ENCODE measurements at regions not wholly inside any gene's neighbourhood (a gene's known extent, or its start where the extent isn't known, plus 50 kb on each side); places are given as distances from the start of the nearest gene placed in this dataset.

GRCh38 chr9:2985343-2985742, 141.4 kb upstream of the PUM3 start:
- no CpG with 5 or more reads among the region's 2 CpGs for WGBS (ENCODE audit: insufficient coverage)
- no peak overlapping the region for H3K4me3 ChIP-seq (ENCODE audit: control insufficient read depth in 1 of 2, extremely low read depth in 1 of 2, low read length in 1 of 2)
- no peaks in the 10 kb centered on the region for H3K9me3 ChIP-seq
- Mint-ChIP-seq H3K9me3 (no peaks in the 10 kb centered on the region), H3K4me1 (no peaks in the 10 kb centered on the region), H3K27ac (peak overlapping the region in 1 of 2 donors; percentile 24), H3K36me3 (no peaks in the 10 kb centered on the region), H3K27me3 (peaks cover 17 to 24% of the 10 kb centered on the region in 2 donors), H3K4me3 (no peak overlapping the region)
- DNase-seq (no peak), ATAC-seq (replicated peaks in 1 of 4) (no peak)
- ChIA-PET CTCF (no interaction called here), POLR2A (no interaction called here)
- H3K4me1 ChIP-seq (ENCODE audit: control insufficient read depth in 1 of 2, extremely low read depth in 1 of 2, insufficient read depth in 2 of 2, low read length in 2 of 2) = no peaks in the 10 kb centered on the region
- H3K27ac ChIP-seq (ENCODE audit: low read length) = no peak overlapping the region
- peaks cover 0 to 2% of the 10 kb centered on the region in 2 experiments for H3K27me3 ChIP-seq (replicated peaks in 1 of 2; ENCODE audit: control insufficient read depth in 2 of 2, extremely low read depth in 1 of 2, insufficient read depth in 2 of 2, low read length in 1 of 2)
- H3K36me3 ChIP-seq (ENCODE audit: control insufficient read depth in 2 of 2, extremely low read depth in 1 of 2, insufficient read depth in 1 of 2, low read length in 1 of 2) = no peaks in the 10 kb centered on the region

GRCh38 chr9:2984491-2984890, 140.6 kb upstream of the PUM3 start:
- Mint-ChIP-seq H3K27ac (no peak overlapping the region), H3K9me3 (no peaks in the 10 kb centered on the region), H3K27me3 (peaks cover 18 to 24% of the 10 kb centered on the region in 2 donors), H3K4me1 (no peaks in the 10 kb centered on the region), H3K36me3 (no peaks in the 10 kb centered on the region), H3K4me3 (no peak overlapping the region)
- ATAC-seq (replicated peaks in 1 of 4) (no peak), DNase-seq (no peak)
- ChIA-PET POLR2A (no interaction called here), CTCF (no interaction called here)
- Histone ChIP-seq H3K27me3 (replicated peaks in 1 of 2; ENCODE audit: control insufficient read depth in 2 of 2, extremely low read depth in 1 of 2, insufficient read depth in 2 of 2, low read length in 1 of 2) (peaks cover 0 to 2% of the 10 kb centered on the region in 2 experiments), H3K9me3 (no peaks in the 10 kb centered on the region), H3K4me3 (ENCODE audit: control insufficient read depth in 1 of 2, extremely low read depth in 1 of 2, low read length in 1 of 2) (no peak overlapping the region), H3K27ac (ENCODE audit: low read length) (no peak overlapping the region), H3K4me1 (ENCODE audit: control insufficient read depth in 1 of 2, extremely low read depth in 1 of 2, insufficient read depth in 2 of 2, low read length in 2 of 2) (no peaks in the 10 kb centered on the region), H3K36me3 (ENCODE audit: control insufficient read depth in 2 of 2, extremely low read depth in 1 of 2, insufficient read depth in 1 of 2, low read length in 1 of 2) (no peaks in the 10 kb centered on the region)

GRCh38 chr9:2979957-2980610, 136.2 kb upstream of the PUM3 start:
- H3K4me1 Mint-ChIP-seq = no peaks in the 10 kb centered on the region
- POLR2A ChIA-PET = no interaction called here
- H3K27ac ChIP-seq (ENCODE audit: low read length) = no peak overlapping the region

GRCh38 chr9:2972475-2972874, 128.6 kb upstream of the PUM3 start:
- no peaks in the 10 kb centered on the region for H3K4me1 Mint-ChIP-seq
- DNase-seq = no peak
- no peak overlapping the region for H3K27ac Mint-ChIP-seq
- Histone ChIP-seq H3K27ac (ENCODE audit: low read length) (no peak overlapping the region), H3K4me3 (ENCODE audit: control insufficient read depth in 1 of 2, extremely low read depth in 1 of 2, low read length in 1 of 2) (no peak overlapping the region), H3K36me3 (ENCODE audit: control insufficient read depth in 2 of 2, extremely low read depth in 1 of 2, insufficient read depth in 1 of 2, low read length in 1 of 2) (no peaks in the 10 kb centered on the region), H3K4me1 (ENCODE audit: control insufficient read depth in 1 of 2, extremely low read depth in 1 of 2, insufficient read depth in 2 of 2, low read length in 2 of 2) (no peaks in the 10 kb centered on the region), H3K27me3 (replicated peaks in 1 of 2; ENCODE audit: control insufficient read depth in 2 of 2, extremely low read depth in 1 of 2, insufficient read depth in 2 of 2, low read length in 1 of 2) (no peaks in the 10 kb centered on the region), H3K9me3 (no peaks in the 10 kb centered on the region)
- no peak for ATAC-seq (replicated peaks in 1 of 4)
- no CpG with 5 or more reads among the region's 2 CpGs for WGBS (ENCODE audit: insufficient coverage)
- H3K9me3 Mint-ChIP-seq = peaks cover 5 to 13% (median 12%) of the 10 kb centered on the region in 3 donors
- POLR2A ChIA-PET = no interaction called here
- no peaks in the 10 kb centered on the region for H3K36me3 Mint-ChIP-seq
- peaks cover 6 to 14% of the 10 kb centered on the region in 2 donors for H3K27me3 Mint-ChIP-seq
- CTCF ChIA-PET = no interaction called here
- no peak overlapping the region for H3K4me3 Mint-ChIP-seq

More at GRCh38 chr9:2979957-2980610, 136.2 kb upstream of the PUM3 start:
- Mint-ChIP-seq H3K9me3 (no peaks in the 10 kb centered on the region), H3K27me3 (peaks cover 2 to 4% of the 10 kb centered on the region in 2 donors), H3K4me3 (no peak overlapping the region), H3K27ac (no peak overlapping the region), H3K36me3 (no peaks in the 10 kb centered on the region)
- Histone ChIP-seq H3K4me3 (ENCODE audit: control insufficient read depth in 1 of 2, extremely low read depth in 1 of 2, low read length in 1 of 2) (no peak overlapping the region), H3K36me3 (ENCODE audit: control insufficient read depth in 2 of 2, extremely low read depth in 1 of 2, insufficient read depth in 1 of 2, low read length in 1 of 2) (no peaks in the 10 kb centered on the region), H3K9me3 (no peaks in the 10 kb centered on the region), H3K4me1 (ENCODE audit: control insufficient read depth in 1 of 2, extremely low read depth in 1 of 2, insufficient read depth in 2 of 2, low read length in 2 of 2) (no peaks in the 10 kb centered on the region), H3K27me3 (replicated peaks in 1 of 2; ENCODE audit: control insufficient read depth in 2 of 2, extremely low read depth in 1 of 2, insufficient read depth in 2 of 2, low read length in 1 of 2) (no peaks in the 10 kb centered on the region)
- CTCF ChIA-PET = interaction anchor here in 1 of 2 donors (0.8 kb wide), 1 partner anchor 15 kb away, joined by 3 read pairs; no protein-coding TSS in a partner anchor
- 78% methylated on average over 6 of the region's 8 CpGs for WGBS (ENCODE audit: insufficient coverage)
- DNase-seq = no peak
- no peak for ATAC-seq (replicated peaks in 1 of 4)

- no peaks in the 10 kb centered on the region for H3K4me1 Mint-ChIP-seq
Observed at GRCh38 chr9:2970864-2971263, 127.0 kb upstream of the PUM3 start.

GRCh38 chr9:2967766-2968165, 123.9 kb upstream of the PUM3 start:
- Histone ChIP-seq H3K9me3 (no peaks in the 10 kb centered on the region), H3K4me1 (ENCODE audit: control insufficient read depth in 1 of 2, extremely low read depth in 1 of 2, insufficient read depth in 2 of 2, low read length in 2 of 2) (no peaks in the 10 kb centered on the region), H3K27ac (ENCODE audit: low read length) (no peak overlapping the region), H3K36me3 (ENCODE audit: control insufficient read depth in 2 of 2, extremely low read depth in 1 of 2, insufficient read depth in 1 of 2, low read length in 1 of 2) (no peaks in the 10 kb centered on the region), H3K4me3 (ENCODE audit: control insufficient read depth in 1 of 2, extremely low read depth in 1 of 2, low read length in 1 of 2) (no peak overlapping the region), H3K27me3 (replicated peaks in 1 of 2; ENCODE audit: control insufficient read depth in 2 of 2, extremely low read depth in 1 of 2, insufficient read depth in 2 of 2, low read length in 1 of 2) (no peaks in the 10 kb centered on the region)
- ATAC-seq (replicated peaks in 1 of 4) (no peak), DNase-seq (no peak)
- Mint-ChIP-seq H3K9me3 (peaks cover 5 to 10% (median 9%) of the 10 kb centered on the region in 3 donors), H3K4me1 (no peaks in the 10 kb centered on the region), H3K27me3 (peaks cover 6 to 22% of the 10 kb centered on the region in 2 donors), H3K4me3 (no peak overlapping the region), H3K27ac (no peak overlapping the region), H3K36me3 (no peaks in the 10 kb centered on the region)
- ChIA-PET POLR2A (no interaction called here), CTCF (interaction anchor here in 1 of 2 donors (0.6 kb wide), 1 partner anchor 109 kb away, joined by 3 read pairs; no protein-coding TSS in a partner anchor)

More at GRCh38 chr9:2970864-2971263, 127.0 kb upstream of the PUM3 start:
- Mint-ChIP-seq H3K27ac (no peak overlapping the region), H3K36me3 (no peaks in the 10 kb centered on the region), H3K4me3 (no peak overlapping the region), H3K27me3 (peaks cover 6 to 14% of the 10 kb centered on the region in 2 donors), H3K9me3 (peaks cover 5 to 13% (median 12%) of the 10 kb centered on the region in 3 donors)
- Histone ChIP-seq H3K4me3 (ENCODE audit: control insufficient read depth in 1 of 2, extremely low read depth in 1 of 2, low read length in 1 of 2) (no peak overlapping the region), H3K27me3 (replicated peaks in 1 of 2; ENCODE audit: control insufficient read depth in 2 of 2, extremely low read depth in 1 of 2, insufficient read depth in 2 of 2, low read length in 1 of 2) (no peaks in the 10 kb centered on the region), H3K36me3 (ENCODE audit: control insufficient read depth in 2 of 2, extremely low read depth in 1 of 2, insufficient read depth in 1 of 2, low read length in 1 of 2) (no peaks in the 10 kb centered on the region), H3K4me1 (ENCODE audit: control insufficient read depth in 1 of 2, extremely low read depth in 1 of 2, insufficient read depth in 2 of 2, low read length in 2 of 2) (no peaks in the 10 kb centered on the region), H3K27ac (ENCODE audit: low read length) (no peak overlapping the region), H3K9me3 (no peaks in the 10 kb centered on the region)
- ChIA-PET CTCF (no interaction called here), POLR2A (interaction anchor here in 1 of 2 donors (0.7 kb wide), 1 partner anchor 1019 kb away, joined by 3 read pairs; no protein-coding TSS in a partner anchor)
- no peak for ATAC-seq (replicated peaks in 1 of 4)
- DNase-seq = no peak

All from T-cell (primary cell).